ENCODE measurements at regions not wholly inside any gene's neighbourhood (a gene's known extent, or its start where the extent isn't known, plus 50 kb on each side); places are given as distances from the start of the nearest gene placed in this dataset.

DNA sequence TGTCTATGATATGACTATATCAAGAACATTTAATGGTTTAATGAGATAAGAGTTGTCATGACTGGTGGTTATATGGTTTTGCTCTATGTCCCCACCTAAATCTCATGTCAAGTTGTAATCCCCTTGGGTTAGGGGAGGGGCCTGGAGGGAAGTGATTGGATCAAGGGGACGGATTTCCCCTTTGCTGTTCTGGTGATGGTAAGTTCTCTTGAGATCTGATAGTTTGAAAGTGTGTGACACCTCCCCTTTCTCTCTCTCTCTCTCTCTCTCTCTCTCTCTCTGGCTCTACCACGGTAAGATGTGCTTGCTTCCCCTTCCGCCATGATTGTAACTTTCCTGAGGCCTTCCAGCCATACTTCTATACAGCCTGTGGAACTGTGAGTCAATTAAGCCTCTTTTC, 803.4 kb downstream of the TRIML1 start:
- TF ChIP-seq CTCF (conservative IDR thresholded peaks at IDR 0.05; ENCODE audit: low read depth, low read length) (no peak), EZH2phosphoT487 (IDR thresholded peaks at IDR 0.05; ENCODE audit: borderline replicate concordance, low read length) (no peak), EZH2 (IDR thresholded peaks at IDR 0.05; ENCODE audit: low read length, unreplicated experiment) (no peak)

All from PC-3 (cell line).